KOPT-K1 (cell line): ENCODE measurements at regions not wholly inside any gene's neighbourhood (a gene's known extent, or its start where the extent isn't known, plus 50 kb on each side); places are given as distances from the start of the nearest gene placed in this dataset.
"Not testable (repeated sequence)": the region's sequence is repeated elsewhere in the genome, so short reads cannot be mapped to it uniquely, and the experiment has no call there.

Source experiments
- H3K27ac ChIP-seq: fragments of 200-600 bp; sonication (generic); 2 replicates; pipeline ENCODE4 v1.5.1; 2016; ENCODE audit warnings: antibody characterized with exemption, mild to moderate bottlenecking, low read depth, low read length; ENCODE audit not compliant: poor library complexity, severe bottlenecking
- H3K36me3 ChIP-seq: fragments of 200-600 bp; sonication (generic); 2 replicates; pipeline ENCODE4 v1.5.1; 2017; ENCODE audit warnings: antibody characterized with exemption, mild to moderate bottlenecking, low read length, moderate library complexity; ENCODE audit not compliant: insufficient read depth
- H3K9me3 ChIP-seq: fragments of 200-600 bp; sonication (generic); 2 replicates; pipeline ENCODE4 v1.5.1; 2017; ENCODE audit warnings: antibody characterized with exemption, low read length, mild to moderate bottlenecking; ENCODE audit not compliant: insufficient read depth, poor library complexity, severe bottlenecking

DNA sequence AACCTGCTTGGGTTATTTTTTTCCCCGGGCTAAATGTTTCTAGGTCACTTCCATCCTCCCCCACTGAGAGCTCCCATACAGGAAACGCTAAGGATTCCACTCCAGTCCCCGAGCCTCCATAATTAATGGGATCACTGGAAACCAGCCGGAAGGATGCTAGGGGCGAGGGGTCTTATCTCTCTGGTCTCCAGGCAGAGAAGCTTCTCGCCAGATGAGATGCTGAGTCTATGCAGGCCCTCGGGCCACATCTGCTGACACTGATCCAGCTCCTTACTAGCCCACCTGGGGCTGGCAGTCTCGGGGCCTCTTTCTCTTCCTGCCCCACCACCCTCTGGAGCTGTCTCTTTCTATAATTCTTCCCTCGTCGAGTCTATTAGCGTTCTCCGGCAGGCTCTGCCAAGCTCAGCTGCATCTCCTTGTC is 125.9 kb upstream of the SYT13 start:
- Histone ChIP-seq H3K36me3 (no peaks in the 10 kb centered on the region), H3K9me3 (no peaks in the 10 kb centered on the region), H3K27ac (no peak overlapping the region)

GRCh38 chr11:45411228-45411946 is 125.2 kb upstream of the SYT13 start:
- H3K9me3 ChIP-seq: no peaks in the 10 kb centered on the region
- H3K27ac ChIP-seq: no peak overlapping the region
- no peaks in the 10 kb centered on the region for H3K36me3 ChIP-seq

DNA sequence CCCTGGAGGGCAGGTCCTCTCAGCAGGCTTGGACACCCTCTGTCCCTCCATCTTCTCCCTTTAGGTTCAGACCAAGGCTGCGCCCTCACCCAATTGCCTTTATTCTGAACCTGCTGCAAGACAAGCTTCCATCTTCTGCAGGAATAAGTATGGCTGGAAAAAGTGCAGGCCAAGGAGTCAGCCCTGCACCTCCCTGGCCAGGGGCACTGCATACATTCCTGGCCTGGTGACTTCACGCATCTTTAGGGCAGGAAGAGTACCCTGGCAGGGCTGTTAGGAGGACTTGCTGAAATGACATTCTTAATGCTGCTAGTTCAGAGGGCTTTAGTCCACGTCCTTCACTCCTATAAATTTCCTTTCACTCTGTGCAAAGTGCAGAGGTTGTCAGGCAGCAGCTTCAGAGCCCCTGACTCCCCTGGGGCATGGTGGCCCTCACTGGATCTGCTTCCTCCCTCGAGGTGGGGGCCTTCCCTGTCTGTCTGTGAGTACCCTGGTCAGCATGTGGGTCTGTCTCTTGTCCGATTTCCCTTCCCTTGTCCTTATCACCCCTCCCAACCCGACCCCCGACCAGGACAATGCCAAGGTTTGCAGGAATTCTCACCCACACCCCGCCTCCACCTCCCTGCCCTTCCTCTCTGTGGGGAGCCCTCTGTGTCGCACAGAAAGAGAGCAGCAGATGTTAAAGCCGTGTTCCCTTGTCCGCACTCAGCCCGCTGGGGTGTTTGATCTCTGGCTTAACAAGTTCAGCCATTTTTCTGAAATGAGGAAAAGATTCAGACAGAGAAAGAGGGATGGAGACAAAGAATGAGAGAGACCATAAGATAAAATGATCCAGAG is 124.5 kb upstream of the SYT13 start:
- Histone ChIP-seq H3K27ac (no peak overlapping the region), H3K9me3 (no peaks in the 10 kb centered on the region), H3K36me3 (no peaks in the 10 kb centered on the region)

GRCh38 chr11:45409587-45409986 is 123.4 kb upstream of the SYT13 start:
- H3K36me3 ChIP-seq: no peaks in the 10 kb centered on the region
- H3K27ac ChIP-seq: no peak overlapping the region
- no peaks in the 10 kb centered on the region for H3K9me3 ChIP-seq

GRCh38 chr11:45407226-45407625 is 121.1 kb upstream of the SYT13 start:
- no peaks in the 10 kb centered on the region for H3K36me3 ChIP-seq
- H3K27ac ChIP-seq: no peak overlapping the region
- no peaks in the 10 kb centered on the region for H3K9me3 ChIP-seq

DNA sequence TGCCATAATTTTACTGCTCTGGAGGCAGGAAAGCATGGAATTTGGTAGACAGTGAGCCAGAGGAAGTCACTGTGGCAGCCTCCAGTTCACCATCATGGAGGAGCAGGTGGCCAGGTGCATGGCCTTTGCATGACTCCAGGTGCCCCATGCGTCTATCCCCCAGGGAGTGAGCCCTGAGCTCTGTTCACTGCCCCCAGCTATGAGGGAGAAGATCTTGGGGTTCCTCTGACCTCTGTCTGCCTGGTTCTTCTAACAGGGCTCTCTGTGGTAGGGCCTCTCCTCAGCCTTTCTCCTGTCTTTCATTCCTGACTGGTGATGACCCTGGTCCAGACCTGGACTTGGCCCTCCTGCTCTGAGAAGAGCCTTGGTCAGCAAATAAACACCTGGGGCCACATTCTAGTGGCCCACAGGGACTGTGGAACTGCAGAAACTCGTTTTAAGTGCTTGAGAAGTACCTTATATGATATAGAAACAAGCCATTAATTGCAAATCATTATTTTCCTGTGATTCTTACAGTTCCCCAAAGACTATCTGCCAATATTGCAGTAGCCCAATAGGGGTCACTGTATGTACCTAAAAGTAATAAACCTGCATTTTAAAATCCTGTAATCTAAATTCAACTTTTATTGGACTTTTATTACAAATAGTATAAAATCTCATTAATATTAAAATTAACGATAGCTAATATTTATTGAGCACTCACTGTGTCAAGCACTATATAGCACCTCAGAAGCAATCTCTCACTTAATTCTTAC is 120.0 kb upstream of the SYT13 start:
- no peaks in the 10 kb centered on the region for H3K36me3 ChIP-seq
- H3K9me3 ChIP-seq: no peaks in the 10 kb centered on the region
- H3K27ac ChIP-seq: no peak overlapping the region

- not testable (repeated sequence) for H3K27ac ChIP-seq, H3K9me3 ChIP-seq, H3K36me3 ChIP-seq
These were observed 117.4 kb upstream of the SYT13 start for GRCh38 chr11:45403521-45403920.

- H3K36me3 ChIP-seq: no peaks in the 10 kb centered on the region
- H3K27ac ChIP-seq: no peak overlapping the region
These were observed 116.0 kb upstream of the SYT13 start for GRCh38 chr11:45402049-45402630.

DNA sequence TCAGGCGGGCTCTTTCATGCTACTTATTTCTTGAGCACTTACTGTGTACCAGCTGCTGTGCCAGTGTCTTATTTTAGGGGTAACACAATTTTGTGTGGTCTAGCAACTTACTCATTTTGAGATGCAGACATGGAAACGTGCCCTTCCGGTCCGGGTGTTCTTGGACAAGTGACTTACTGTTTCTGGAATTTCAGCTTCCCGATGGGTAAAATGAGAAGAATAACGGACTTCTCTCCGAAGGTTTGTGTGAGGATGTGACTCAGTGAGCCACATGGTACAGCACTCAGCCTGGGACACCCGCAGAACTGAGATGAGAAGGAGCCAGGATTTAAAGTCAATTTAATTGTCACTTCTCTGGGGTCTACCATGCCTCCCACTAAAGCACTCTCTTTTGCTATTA is 114.5 kb upstream of the SYT13 start:
- no peaks in the 10 kb centered on the region for H3K36me3 ChIP-seq
- H3K9me3 ChIP-seq: no peaks in the 10 kb centered on the region
- no peak overlapping the region for H3K27ac ChIP-seq

More at GRCh38 chr11:45402049-45402630, 116.0 kb upstream of the SYT13 start:
- H3K9me3 ChIP-seq: no peaks in the 10 kb centered on the region

- Histone ChIP-seq H3K36me3 (no peaks in the 10 kb centered on the region), H3K9me3 (no peaks in the 10 kb centered on the region), H3K27ac (no peak overlapping the region)
These were observed 113.0 kb upstream of the SYT13 start for GRCh38 chr11:45399166-45399565.

- no peak overlapping the region for H3K27ac ChIP-seq
- no peaks in the 10 kb centered on the region for H3K9me3 ChIP-seq
- H3K36me3 ChIP-seq: no peaks in the 10 kb centered on the region
These were observed 112.2 kb upstream of the SYT13 start for GRCh38 chr11:45398325-45398724.

GRCh38 chr11:45396394-45396793 is 110.3 kb upstream of the SYT13 start:
- Histone ChIP-seq H3K27ac (no peak overlapping the region), H3K36me3 (no peaks in the 10 kb centered on the region), H3K9me3 (no peaks in the 10 kb centered on the region)

GRCh38 chr11:45395947-45396346 is 109.8 kb upstream of the SYT13 start:
- no peak overlapping the region for H3K27ac ChIP-seq
- no peaks in the 10 kb centered on the region for H3K36me3 ChIP-seq
- H3K9me3 ChIP-seq: no peaks in the 10 kb centered on the region

- H3K36me3 ChIP-seq: no peaks in the 10 kb centered on the region
- no peak overlapping the region for H3K27ac ChIP-seq
- H3K9me3 ChIP-seq: no peaks in the 10 kb centered on the region
These were observed 109.3 kb upstream of the SYT13 start for GRCh38 chr11:45395421-45395820.
